Omental fat pad (tissue), 3 donors: ENCODE measurements at regions not wholly inside any gene's neighbourhood (a gene's known extent, or its start where the extent isn't known, plus 50 kb on each side); places are given as distances from the start of the nearest gene placed in this dataset.

Experiments
- ATAC-seq: fragments of 150-250 bp; one replicate; pipeline ENCODE4 v1.9.1; 2016; ENCODE audit warnings: mild to moderate bottlenecking, moderate library complexity; ENCODE audit not compliant: low FRiP score
- DNase-seq: peaks from one replicate; pipeline ENCODE4 v3.0.0-alpha.2; 2019; ENCODE audit warnings: low spot score
- CTCF ChIP-seq, 3 donors: fragments of 450-650 bp; IDR thresholded peaks; one replicate each; pipeline ENCODE4 v1.5.1; 2016 to 2017; ENCODE audit warnings: antibody characterized with exemption in 3 of 3, mild to moderate bottlenecking in 3 of 3, moderate library complexity in 2 of 3

- ATAC-seq (no peak), DNase-seq (no peak)
- TF ChIP-seq CTCF (IDR thresholded peaks at IDR 0.05): no peak
Observed at GRCh38 chr19:30739394-30739793, 367.2 kb downstream of the ZNF536 start.

DNA sequence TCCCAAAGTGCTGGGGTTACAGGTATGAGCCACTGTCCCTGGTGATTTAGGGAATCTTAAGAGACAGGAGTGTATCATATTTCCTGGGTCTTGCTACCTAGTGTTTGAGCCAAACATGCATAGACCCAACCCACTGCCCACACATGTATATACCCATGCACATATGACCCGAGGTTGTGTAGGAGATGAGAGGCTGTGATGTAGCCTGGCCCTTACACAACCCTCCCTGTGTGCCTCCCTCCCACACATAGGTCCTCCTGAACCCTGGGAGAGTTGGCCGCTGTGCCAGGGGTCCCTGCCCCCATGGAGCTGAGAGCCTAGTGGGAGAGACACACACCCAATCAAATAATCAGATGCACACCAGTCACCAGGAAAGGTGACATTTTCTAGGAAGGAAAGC is 365.9 kb downstream of the ZNF536 start:
- DNase-seq (no peak), ATAC-seq (no peak)
- TF ChIP-seq CTCF (IDR thresholded peaks at IDR 0.05): no peak

DNA sequence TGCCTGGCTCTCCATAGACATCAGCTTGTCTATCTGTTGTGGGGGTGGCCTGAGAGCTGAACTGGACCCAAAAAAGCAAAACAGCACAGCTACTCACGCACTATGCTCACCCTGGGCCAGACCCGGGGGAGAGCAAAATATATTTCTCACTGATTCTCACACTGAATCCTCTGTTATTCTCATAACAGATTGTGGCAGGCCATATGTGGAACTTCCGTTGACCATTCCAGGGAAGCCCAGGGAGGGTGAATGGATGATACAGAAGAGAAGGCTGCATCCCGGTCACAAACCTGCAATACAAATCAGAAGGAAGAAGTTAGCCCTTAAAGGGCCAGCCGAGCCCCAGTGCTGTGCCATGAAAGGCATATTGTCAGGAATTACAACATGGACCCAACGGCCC is 362.5 kb downstream of the ZNF536 start:
- TF ChIP-seq CTCF (IDR thresholded peaks at IDR 0.05): no peak
- ATAC-seq: no peak
- no peak for DNase-seq

- DNase-seq (no peak), ATAC-seq (no peak)
- no peak for TF ChIP-seq CTCF (IDR thresholded peaks at IDR 0.05)
Observed at GRCh38 chr19:30733826-30734550, 361.8 kb downstream of the ZNF536 start.

DNA sequence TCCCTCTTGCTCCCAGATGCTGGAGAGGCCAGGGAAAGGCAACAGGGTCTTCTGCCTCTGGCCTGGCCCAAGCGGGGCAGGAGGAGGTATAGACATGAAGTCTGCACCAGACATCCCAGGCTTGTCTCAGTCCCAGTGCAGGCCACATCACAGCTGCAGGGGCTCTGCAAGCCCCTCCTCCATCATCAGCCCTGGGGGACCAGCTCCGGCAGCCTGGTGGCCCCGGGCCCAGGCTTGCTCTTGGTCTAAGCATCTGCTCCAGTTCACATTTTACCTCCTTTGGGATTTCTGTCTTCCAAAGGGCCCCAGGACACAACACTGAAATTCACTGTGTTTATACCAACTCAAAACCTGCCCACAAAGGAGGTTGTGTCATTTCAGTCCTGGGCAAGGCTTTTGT is 359.4 kb downstream of the ZNF536 start:
- DNase-seq (no peak), ATAC-seq (no peak)
- TF ChIP-seq CTCF (IDR thresholded peaks at IDR 0.05): no peak

DNA sequence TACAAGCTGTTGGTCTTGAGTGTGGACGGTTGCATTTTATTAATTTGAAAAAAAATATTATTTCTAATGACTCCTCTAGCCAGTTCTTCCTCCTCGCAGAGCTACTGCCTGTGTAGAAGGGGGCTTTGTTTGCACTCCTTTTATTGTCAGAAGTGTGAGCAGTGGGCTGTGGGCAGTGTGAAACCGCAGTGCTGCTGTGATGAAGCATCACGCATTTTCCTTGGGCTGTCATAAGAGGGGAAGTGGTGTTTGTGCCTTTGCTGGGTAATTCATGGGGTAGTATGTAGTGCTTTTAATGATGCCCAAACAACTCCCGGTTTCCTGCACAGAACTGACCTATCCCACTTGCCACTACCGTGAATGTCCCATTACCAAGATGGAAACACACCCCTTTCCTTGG is 357.3 kb downstream of the ZNF536 start:
- TF ChIP-seq CTCF (IDR thresholded peaks at IDR 0.05): no peak
- no peak for DNase-seq
- ATAC-seq: no peak

GRCh38 chr19:30722761-30723160 is 350.6 kb downstream of the ZNF536 start:
- ATAC-seq (no peak), DNase-seq (no peak)
- TF ChIP-seq CTCF (IDR thresholded peaks at IDR 0.05): no peak
